GM12892 (cell line): ENCODE measurements at regions not wholly inside any gene's neighbourhood (a gene's known extent, or its start where the extent isn't known, plus 50 kb on each side); places are given as distances from the start of the nearest gene placed in this dataset.

Experiments used
- POLR2A ChIP-seq: IDR thresholded peaks from 2 replicates; pipeline ENCODE4 v1.6.1; 2011; ENCODE audit warnings: low read depth, low read length, control low read depth
- POLR2AphosphoS5 ChIP-seq: IDR thresholded peaks from 2 replicates; pipeline ENCODE4 v1.6.1; 2011; ENCODE audit warnings: low read depth, low read length, control low read depth
- TAF1 ChIP-seq: IDR thresholded peaks from 2 replicates; pipeline ENCODE4 v1.6.1; 2011; ENCODE audit warnings: low read depth, mild to moderate bottlenecking, control low read depth, low read length, borderline replicate concordance

DNA sequence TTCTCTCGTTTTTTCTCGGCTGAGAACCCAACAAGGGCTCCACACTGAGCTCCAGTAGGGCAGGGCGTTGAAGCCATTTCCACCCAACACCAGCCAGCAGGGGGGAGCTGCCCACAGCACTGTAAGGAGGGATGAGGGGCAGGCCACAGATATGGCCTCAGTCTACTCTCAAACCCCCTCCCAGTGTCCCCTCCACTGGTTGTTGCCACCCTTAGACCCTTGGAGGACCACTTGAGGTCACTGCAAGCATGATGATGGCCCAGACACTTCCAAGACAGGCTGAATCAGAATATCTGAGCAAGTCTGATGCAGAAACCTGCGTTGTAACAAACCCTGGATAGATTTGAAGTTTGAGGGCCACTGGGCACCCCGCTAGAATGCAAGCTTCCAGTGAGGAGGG, 217.0 kb upstream of the CST7 start:
- TF ChIP-seq POLR2A (no peak), POLR2AphosphoS5 (no peak), TAF1 (no peak)
